HepG2 (cell line): ENCODE measurements at regions not wholly inside any gene's neighbourhood (a gene's known extent, or its start where the extent isn't known, plus 50 kb on each side); places are given as distances from the start of the nearest gene placed in this dataset.

Experiments used
- ATAC-seq: fragments of 200-7000 bp; cut with Tn5 transposase; 3 replicates; pipeline ENCODE4 v1.9.1; 2020; ENCODE audit warnings: mild to moderate bottlenecking, moderate library complexity
- BruUV-seq: library from RNA; stranded (reverse); fragments of 400-500 nt; replicated peaks from 2 replicates; lab custom pipeline; 2021; lab: Mats Ljungman, UMichigan
- CTCF ChIA-PET: fragments of 300-600 bp; formaldehyde crosslinking; extraction: SDS; loops from one replicate; lab custom pipeline; 2021; ENCODE audit warnings: low total read pairs, inconsistent platforms, low intra/inter-chr PET ratio; lab: Yijun Ruan, JAX
- POLR2A ChIA-PET: fragments of 350-600 bp; sonication (Branson Sonifier 250); formaldehyde crosslinking; loops from one replicate; lab custom pipeline; 2020; ENCODE audit warnings: antibody characterized with exemption, inconsistent platforms; lab: Yijun Ruan, JAX
- DNase-seq: peaks from one replicate; pipeline ENCODE4 v3.0.0-alpha.2; 2015; ENCODE audit warnings: low spot score
- FAIRE-seq: peaks from 3 replicates; lab custom pipeline; 2011; peaks lifted over from hg19 to GRCh38; lab: Jason Lieb, UNC
- H2AFZ ChIP-seq: one replicate; pipeline ENCODE4 v1.6.1; 2011; ENCODE audit warnings: low read length, inconsistent platforms
- H3K27ac ChIP-seq: fragments of 300-600 bp; 3 replicates; pipeline ENCODE4 v1.8.0; 2011; ENCODE audit warnings: mixed run types, mild to moderate bottlenecking, mixed read lengths, low read length, inconsistent platforms; ENCODE audit not compliant: insufficient read depth; ENCODE audit errors: extremely low read length
- H3K27me3 ChIP-seq, 2 experiments: fragments of 200-600 bp in 1 of 2; 2 replicates in 1 of 2; 3 replicates in 1 of 2; pipeline versions ENCODE4 v1.6.0 to v1.8.0; 2011; ENCODE audit warnings: low read length in 2 of 2, mild to moderate bottlenecking in 2 of 2, moderate library complexity in 2 of 2, inconsistent platforms in 1 of 2; ENCODE audit not compliant: insufficient read depth in 2 of 2, control insufficient read depth in 1 of 2
- H3K36me3 ChIP-seq, 2 experiments: fragments of 200-600 bp in 1 of 2; replicated peaks in 1 of 2; 2 replicates in 1 of 2; 3 replicates in 1 of 2; pipeline versions ENCODE4 v1.5.1 to v1.8.0; 2011; ENCODE audit warnings: low read length in 2 of 2, inconsistent platforms in 1 of 2; ENCODE audit not compliant: insufficient read depth in 2 of 2, control insufficient read depth in 1 of 2
- H3K4me1 ChIP-seq: 2 replicates; pipeline ENCODE4 v1.5.1; 2012; ENCODE audit warnings: low read length, inconsistent platforms; ENCODE audit not compliant: insufficient read depth
- H3K4me2 ChIP-seq: 2 replicates; pipeline ENCODE4 v1.6.0; 2011; ENCODE audit warnings: low read depth, low read length, inconsistent platforms
- H3K4me3 ChIP-seq, 3 experiments: fragments of 200-600 bp in 1 of 3; sonication (generic), shearing (Covaris generic) in 1 of 3; replicated peaks in 1 of 3; 2 replicates each; pipeline ENCODE4 v1.5.1; 2011 to 2016; ENCODE audit warnings: low read length in 3 of 3, inconsistent platforms in 2 of 3, low read depth in 2 of 3, mild to moderate bottlenecking in 2 of 3, control low read depth in 1 of 3, mixed read lengths in 1 of 3; ENCODE audit not compliant: insufficient read depth in 1 of 3
- H3K79me2 ChIP-seq: one replicate; pipeline ENCODE4 v1.6.1; 2011; ENCODE audit warnings: low read length, inconsistent platforms; ENCODE audit not compliant: insufficient read depth
- H3K9ac ChIP-seq: 2 replicates; pipeline ENCODE4 v1.6.0; 2011; ENCODE audit warnings: mild to moderate bottlenecking, low read depth, low read length, inconsistent platforms; ENCODE audit not compliant: insufficient read depth
- H3K9me3 ChIP-seq: 2 replicates; pipeline ENCODE4 v1.5.1; 2012; ENCODE audit warnings: mild to moderate bottlenecking, low read length
- H4K20me1 ChIP-seq: 2 replicates; pipeline ENCODE4 v1.6.0; 2011; ENCODE audit warnings: inconsistent platforms, mild to moderate bottlenecking, low read length, moderate library complexity; ENCODE audit not compliant: insufficient read depth
- HDAC1 ChIP-seq: sonication (generic); formaldehyde crosslinking; IDR thresholded peaks from 2 replicates; pipeline ENCODE4 v1.5.1; 2020; ENCODE audit warnings: mild to moderate bottlenecking, missing genetic modification reagents
- MEIS2 ChIP-seq: sonication (generic); formaldehyde crosslinking; IDR thresholded peaks from 2 replicates; pipeline ENCODE4 v1.9.0; 2021; ENCODE audit warnings: mild to moderate bottlenecking, missing genetic modification reagents
- NCOR1 ChIP-seq: fragments of 200-600 bp; sonication (generic); IDR thresholded peaks from 2 replicates; pipeline ENCODE4 v1.7.0; 2017; ENCODE audit warnings: antibody characterized with exemption, low read length, borderline replicate concordance
- NFYB ChIP-seq: sonication (generic); formaldehyde crosslinking; IDR thresholded peaks from 2 replicates; pipeline ENCODE4 v1.4.0; 2020; ENCODE audit warnings: missing genetic modification reagents
- NR3C1 ChIP-seq: sonication (generic); formaldehyde crosslinking; IDR thresholded peaks from 2 replicates; pipeline ENCODE4 v1.4.0; 2020; ENCODE audit warnings: missing genetic modification reagents
- PHF21A ChIP-seq: sonication (generic); formaldehyde crosslinking; IDR thresholded peaks from 2 replicates; pipeline ENCODE4 v1.5.0; 2020; ENCODE audit warnings: mild to moderate bottlenecking, missing genetic modification reagents
- RAD21 ChIP-seq: fragments of 450-650 bp; formaldehyde crosslinking; IDR thresholded peaks from 2 replicates; pipeline ENCODE4 v1.5.0; 2020; ENCODE audit warnings: mild to moderate bottlenecking
- ZNF143 ChIP-seq: sonication (generic); formaldehyde crosslinking; IDR thresholded peaks from 2 replicates; pipeline ENCODE4 v1.4.0; 2020; ENCODE audit warnings: missing genetic modification reagents
- ZNF430 ChIP-seq: sonication (generic); formaldehyde crosslinking; IDR thresholded peaks from 2 replicates; pipeline ENCODE4 v1.9.0; 2021; ENCODE audit warnings: mild to moderate bottlenecking, missing genetic modification reagents
- ZNF446 ChIP-seq: sonication (generic); formaldehyde crosslinking; IDR thresholded peaks from 2 replicates; pipeline ENCODE4 v1.5.0; 2020; ENCODE audit warnings: mild to moderate bottlenecking, missing genetic modification reagents
- ZNF451 ChIP-seq: sonication (generic); formaldehyde crosslinking; IDR thresholded peaks from 2 replicates; pipeline ENCODE4 v1.5.0; 2020; ENCODE audit warnings: mild to moderate bottlenecking, missing genetic modification reagents
- ZNF530 ChIP-seq: sonication (generic); formaldehyde crosslinking; IDR thresholded peaks from 2 replicates; pipeline ENCODE4 v1.5.0; 2020; ENCODE audit warnings: low read depth, mild to moderate bottlenecking, missing genetic modification reagents
- ZSCAN12 ChIP-seq: sonication (generic); formaldehyde crosslinking; IDR thresholded peaks from 2 replicates; pipeline ENCODE4 v1.9.0; 2021; ENCODE audit warnings: mild to moderate bottlenecking, missing genetic modification reagents
- WGBS: methylation state at CpG from one replicate; pipeline ENCODE4 v1.1.6; 2017; ENCODE audit warnings: low lambda C conversion rate; 5-methylcytosine and 5-hydroxymethylcytosine counted together
- in situ Hi-C: cut with HindIII; loops from 2 replicates; pipeline ENCODE4 v1.10.0; 2017; ENCODE audit warnings: low pct_unique_long_range_greater_than_20kb; ENCODE audit not compliant: extremely low pct_ligation_motif_present
- intact Hi-C: fragments of 100-400 bp; cut with micrococcal nuclease; formaldehyde crosslinking; loops from one replicate; pipeline ENCODE4 v1.10.0; 2022; ENCODE audit not compliant: unreplicated experiment
- TF ChIP-seq, protein P1 (sequence below): sonication (generic); formaldehyde crosslinking; IDR thresholded peaks from 2 replicates; pipeline ENCODE4 v1.8.0; 2022; ENCODE audit warnings: mild to moderate bottlenecking, missing genetic modification reagents, borderline replicate concordance
- TF ChIP-seq, protein P2 (sequence below): sonication (generic); formaldehyde crosslinking; IDR thresholded peaks from 2 replicates; pipeline ENCODE4 v1.4.0; 2020; ENCODE audit warnings: mild to moderate bottlenecking, missing genetic modification reagents
- TF ChIP-seq, protein P3 (sequence below): conservative IDR thresholded peaks from 2 replicates; pipeline ENCODE4 v1.6.1; 2018; ENCODE audit warnings: missing genetic modification reagents

DNA sequence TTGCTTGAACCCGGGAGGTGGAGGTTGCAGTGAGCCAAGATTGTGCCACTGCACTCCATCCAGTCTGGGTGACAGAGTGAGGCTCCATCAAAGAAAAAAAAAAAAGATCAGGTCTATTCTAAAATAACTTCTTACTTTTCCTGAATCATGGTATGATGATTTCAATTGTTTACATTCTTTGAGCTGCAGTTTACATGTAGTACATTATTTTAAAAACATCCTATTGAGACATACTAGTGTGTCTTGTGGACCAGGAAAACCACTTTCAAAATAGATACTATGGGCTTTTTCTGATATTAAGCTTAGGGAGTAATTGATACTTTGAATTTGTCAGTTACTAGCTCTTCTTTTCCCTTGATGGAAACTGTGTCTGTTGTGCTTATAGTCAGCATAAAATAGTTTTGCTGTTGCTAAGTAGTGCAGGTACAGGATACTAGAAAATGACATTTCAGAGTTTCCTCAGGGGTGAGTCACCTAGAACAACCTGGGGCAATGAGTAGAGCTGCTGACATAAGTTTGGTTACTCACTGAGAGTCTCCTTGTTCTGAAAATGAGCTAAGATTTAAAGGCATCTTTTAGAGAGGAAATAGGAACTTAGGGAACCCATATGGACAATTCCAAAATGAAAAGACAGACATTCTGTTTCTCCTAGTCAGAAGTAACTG, 53.2 kb upstream of the C4orf54 start:
- ATAC-seq = no peak
- intact Hi-C loops = no loop called here
- no peak for FAIRE-seq
- Histone ChIP-seq H3K4me3 (no peak overlapping the region), H3K4me2 (no peak overlapping the region), H3K4me1 (no peaks in the 10 kb centered on the region), H3K79me2 (no peaks in the 10 kb centered on the region), H3K27me3 (no peaks in the 10 kb centered on the region), H2AFZ (no peak overlapping the region), H3K9me3 (no peaks in the 10 kb centered on the region), H3K9ac (no peak overlapping the region), H3K27ac (no peak overlapping the region)
- no TSS peak for BruUV-seq
- ChIA-PET POLR2A (no interaction called here), CTCF (no interaction called here)
- DNase-seq = no peak
- TF ChIP-seq ZNF451 (CRISPR knock-in tag) = no peak
- no peak for TF ChIP-seq NR3C1 (CRISPR knock-in tag)
- TF ChIP-seq ZSCAN12 = no peak
- TF ChIP-seq ZNF143 (CRISPR knock-in tag) = no peak
- TF ChIP-seq NCOR1 = no peak
- no peak for TF ChIP-seq MEIS2
- TF ChIP-seq ZNF446 (CRISPR knock-in tag) = no peak
- no peak for TF ChIP-seq ZNF430 (CRISPR knock-in tag)
- TF ChIP-seq NFYB (CRISPR knock-in tag) = no peak
- TF ChIP-seq ZNF530 (CRISPR knock-in tag) = no peak
- TF ChIP-seq PHF21A = no peak
- TF ChIP-seq HDAC1 = no peak
- TF ChIP-seq, protein P1, sequence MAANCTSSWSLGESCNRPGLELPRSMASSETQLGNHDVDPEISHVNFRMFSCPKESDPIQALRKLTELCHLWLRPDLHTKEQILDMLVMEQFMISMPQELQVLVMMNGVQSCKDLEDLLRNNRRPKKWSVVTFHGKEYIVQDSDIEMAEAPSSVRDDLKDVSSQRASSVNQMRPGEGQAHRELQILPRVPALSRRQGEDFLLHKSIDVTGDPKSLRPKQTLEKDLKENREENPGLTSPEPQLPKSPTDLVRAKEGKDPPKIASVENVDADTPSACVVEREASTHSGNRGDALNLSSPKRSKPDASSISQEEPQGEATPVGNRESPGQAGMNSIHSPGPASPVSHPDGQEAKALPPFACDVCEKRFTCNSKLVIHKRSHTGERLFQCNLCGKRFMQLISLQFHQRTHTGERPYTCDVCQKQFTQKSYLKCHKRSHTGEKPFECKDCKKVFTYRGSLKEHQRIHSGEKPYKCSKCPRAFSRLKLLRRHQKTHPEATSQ (CRISPR knock-in tag) = no peak
- no peak for TF ChIP-seq RAD21 (CRISPR knock-in tag)
- TF ChIP-seq, protein P2, sequence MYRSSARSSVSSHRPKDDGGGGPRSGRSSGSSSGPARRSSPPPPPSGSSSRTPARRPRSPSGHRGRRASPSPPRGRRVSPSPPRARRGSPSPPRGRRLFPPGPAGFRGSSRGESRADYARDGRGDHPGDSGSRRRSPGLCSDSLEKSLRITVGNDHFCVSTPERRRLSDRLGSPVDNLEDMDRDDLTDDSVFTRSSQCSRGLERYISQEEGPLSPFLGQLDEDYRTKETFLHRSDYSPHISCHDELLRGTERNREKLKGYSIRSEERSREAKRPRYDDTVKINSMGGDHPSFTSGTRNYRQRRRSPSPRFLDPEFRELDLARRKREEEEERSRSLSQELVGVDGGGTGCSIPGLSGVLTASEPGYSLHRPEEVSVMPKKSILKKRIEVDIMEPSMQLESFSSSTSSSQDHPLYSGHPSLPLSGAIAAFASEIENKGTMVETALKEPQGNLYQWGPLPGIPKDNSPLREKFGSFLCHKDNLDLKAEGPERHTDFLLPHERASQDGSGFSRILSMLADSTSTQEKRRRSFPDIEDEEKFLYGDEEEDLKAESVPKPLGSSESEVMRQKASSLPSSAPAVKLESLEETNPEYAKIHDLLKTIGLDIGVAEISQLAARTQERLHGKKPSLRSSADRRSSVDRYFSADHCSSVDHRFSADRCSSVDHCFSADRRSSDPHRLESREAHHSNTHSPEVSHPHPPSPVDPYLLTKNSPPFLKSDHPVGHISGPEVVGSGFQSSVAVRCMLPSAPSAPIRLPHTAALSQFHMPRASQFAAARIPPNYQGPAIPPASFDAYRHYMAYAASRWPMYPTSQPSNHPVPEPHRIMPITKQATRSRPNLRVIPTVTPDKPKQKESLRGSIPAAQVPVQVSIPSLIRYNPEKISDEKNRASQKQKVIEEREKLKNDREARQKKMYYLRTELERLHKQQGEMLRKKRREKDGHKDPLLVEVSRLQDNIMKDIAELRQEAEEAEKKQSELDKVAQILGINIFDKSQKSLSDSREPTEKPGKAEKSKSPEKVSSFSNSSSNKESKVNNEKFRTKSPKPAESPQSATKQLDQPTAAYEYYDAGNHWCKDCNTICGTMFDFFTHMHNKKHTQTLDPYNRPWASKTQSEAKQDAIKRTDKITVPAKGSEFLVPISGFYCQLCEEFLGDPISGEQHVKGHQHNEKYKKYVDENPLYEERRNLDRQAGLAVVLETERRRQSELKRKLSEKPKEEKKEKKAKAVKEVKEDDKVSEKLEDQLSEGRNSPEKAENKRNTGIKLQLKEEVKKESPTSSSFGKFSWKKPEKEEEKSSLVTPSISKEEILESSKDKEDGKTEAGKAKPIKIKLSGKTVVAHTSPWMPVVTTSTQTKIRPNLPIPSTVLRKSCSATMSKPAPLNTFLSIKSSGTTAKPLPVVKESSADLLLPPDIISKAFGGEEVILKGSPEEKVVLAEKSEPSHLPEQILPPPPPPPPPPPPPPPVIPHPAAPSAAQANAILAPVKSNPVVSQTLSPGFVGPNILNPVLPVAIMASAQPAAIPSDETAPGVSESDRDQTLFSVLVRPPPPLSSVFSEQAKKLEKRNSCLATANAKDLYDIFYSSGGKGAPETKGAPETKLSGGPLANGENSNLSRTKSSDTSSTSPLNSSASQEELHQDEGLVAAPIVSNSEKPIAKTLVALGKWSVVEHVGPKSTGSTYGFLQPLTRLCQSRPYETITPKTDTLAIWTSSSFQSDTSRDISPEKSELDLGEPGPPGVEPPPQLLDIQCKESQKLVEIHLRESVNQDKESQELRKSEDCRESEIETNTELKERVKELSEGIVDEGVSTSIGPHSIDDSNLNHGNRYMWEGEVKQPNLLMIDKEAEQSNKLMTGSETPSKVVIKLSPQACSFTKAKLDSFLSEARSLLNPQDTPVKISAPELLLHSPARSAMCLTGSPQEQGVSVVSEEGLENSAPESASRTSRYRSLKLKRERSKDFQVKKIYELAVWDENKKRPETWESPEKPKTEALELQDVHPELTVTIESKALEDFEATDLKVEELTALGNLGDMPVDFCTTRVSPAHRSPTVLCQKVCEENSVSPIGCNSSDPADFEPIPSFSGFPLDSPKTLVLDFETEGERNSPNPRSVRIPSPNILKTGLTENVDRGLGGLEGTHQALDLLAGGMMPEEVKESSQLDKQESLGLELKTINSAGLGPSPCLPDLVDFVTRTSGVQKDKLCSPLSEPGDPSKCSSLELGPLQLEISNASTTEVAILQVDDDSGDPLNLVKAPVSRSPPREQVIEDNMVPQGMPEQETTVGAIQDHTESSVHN (CRISPR knock-in tag) = no peak
- TF ChIP-seq, protein P3, sequence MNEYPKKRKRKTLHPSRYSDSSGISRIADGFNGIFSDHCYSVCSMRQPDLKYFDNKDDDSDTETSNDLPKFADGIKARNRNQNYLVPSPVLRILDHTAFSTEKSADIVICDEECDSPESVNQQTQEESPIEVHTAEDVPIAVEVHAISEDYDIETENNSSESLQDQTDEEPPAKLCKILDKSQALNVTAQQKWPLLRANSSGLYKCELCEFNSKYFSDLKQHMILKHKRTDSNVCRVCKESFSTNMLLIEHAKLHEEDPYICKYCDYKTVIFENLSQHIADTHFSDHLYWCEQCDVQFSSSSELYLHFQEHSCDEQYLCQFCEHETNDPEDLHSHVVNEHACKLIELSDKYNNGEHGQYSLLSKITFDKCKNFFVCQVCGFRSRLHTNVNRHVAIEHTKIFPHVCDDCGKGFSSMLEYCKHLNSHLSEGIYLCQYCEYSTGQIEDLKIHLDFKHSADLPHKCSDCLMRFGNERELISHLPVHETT (CRISPR knock-in tag) = no peak
- TF ChIP-seq, all 625 proteins: peak for 0
- WGBS = 0% methylated on average over 1 of the region's 1 CpG
- Histone ChIP-seq H4K20me1 (no peaks in the 10 kb centered on the region), H3K36me3 (no peaks in the 10 kb centered on the region)
- in situ Hi-C loops = no loop called here
